ENCODE measurements at regions not wholly inside any gene's neighbourhood (a gene's known extent, or its start where the extent isn't known, plus 50 kb on each side); places are given as distances from the start of the nearest gene placed in this dataset.

DNA sequence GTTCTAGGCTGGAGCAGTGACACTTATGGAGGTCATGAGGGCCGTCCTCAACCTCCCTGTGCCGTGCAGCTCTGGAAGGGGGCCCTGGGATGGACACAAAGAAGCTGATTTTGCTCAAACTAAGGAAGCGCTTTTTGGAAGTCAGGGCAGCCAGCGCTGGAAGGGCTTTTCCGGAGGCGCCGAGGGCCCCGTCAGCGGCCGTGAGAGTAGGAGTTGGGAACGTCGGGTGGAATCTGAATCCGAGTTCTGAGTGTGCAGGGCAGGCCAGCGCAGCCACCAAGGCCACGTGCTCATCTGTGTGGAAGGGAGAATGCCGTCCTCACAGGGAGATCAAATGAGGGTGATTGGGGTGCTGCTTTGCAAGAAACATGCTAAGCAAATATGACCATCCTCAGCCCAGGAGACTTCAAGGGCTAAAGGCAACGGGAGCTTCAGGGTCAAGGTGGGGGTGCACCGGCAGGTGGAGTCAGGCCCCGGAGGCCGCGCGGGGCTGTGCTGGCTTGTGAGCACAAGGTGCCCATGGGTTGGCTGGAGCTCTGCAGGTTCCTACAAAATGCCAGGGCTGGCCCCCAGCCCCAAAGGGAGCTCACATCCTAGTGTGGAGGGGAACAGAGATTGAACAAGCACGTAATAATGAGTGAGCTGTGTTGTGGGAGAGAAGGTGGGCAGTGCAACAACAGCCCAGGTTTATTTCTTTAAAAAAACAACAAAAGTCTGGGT is 70.4 kb upstream of the HPCAL1 start:
- Histone ChIP-seq H3K36me3 (ENCODE audit: low read depth) (no peaks in the 10 kb centered on the region), H3K4me3 (no peak overlapping the region), H3K4me1 (ENCODE audit: low read depth) (peaks cover 8% of the 10 kb centered on the region), H3K9me3 (no peaks in the 10 kb centered on the region)
- DNase-seq (peak in 2 of 3 donors; percentile 6 to 34), ATAC-seq (no peak)
- intact Hi-C loops (cut with DNase I, micrococcal nuclease) = no loop called here
- TF ChIP-seq, protein P1, sequence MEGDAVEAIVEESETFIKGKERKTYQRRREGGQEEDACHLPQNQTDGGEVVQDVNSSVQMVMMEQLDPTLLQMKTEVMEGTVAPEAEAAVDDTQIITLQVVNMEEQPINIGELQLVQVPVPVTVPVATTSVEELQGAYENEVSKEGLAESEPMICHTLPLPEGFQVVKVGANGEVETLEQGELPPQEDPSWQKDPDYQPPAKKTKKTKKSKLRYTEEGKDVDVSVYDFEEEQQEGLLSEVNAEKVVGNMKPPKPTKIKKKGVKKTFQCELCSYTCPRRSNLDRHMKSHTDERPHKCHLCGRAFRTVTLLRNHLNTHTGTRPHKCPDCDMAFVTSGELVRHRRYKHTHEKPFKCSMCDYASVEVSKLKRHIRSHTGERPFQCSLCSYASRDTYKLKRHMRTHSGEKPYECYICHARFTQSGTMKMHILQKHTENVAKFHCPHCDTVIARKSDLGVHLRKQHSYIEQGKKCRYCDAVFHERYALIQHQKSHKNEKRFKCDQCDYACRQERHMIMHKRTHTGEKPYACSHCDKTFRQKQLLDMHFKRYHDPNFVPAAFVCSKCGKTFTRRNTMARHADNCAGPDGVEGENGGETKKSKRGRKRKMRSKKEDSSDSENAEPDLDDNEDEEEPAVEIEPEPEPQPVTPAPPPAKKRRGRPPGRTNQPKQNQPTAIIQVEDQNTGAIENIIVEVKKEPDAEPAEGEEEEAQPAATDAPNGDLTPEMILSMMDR (IDR thresholded peaks at IDR 0.05) = no peak

DNA sequence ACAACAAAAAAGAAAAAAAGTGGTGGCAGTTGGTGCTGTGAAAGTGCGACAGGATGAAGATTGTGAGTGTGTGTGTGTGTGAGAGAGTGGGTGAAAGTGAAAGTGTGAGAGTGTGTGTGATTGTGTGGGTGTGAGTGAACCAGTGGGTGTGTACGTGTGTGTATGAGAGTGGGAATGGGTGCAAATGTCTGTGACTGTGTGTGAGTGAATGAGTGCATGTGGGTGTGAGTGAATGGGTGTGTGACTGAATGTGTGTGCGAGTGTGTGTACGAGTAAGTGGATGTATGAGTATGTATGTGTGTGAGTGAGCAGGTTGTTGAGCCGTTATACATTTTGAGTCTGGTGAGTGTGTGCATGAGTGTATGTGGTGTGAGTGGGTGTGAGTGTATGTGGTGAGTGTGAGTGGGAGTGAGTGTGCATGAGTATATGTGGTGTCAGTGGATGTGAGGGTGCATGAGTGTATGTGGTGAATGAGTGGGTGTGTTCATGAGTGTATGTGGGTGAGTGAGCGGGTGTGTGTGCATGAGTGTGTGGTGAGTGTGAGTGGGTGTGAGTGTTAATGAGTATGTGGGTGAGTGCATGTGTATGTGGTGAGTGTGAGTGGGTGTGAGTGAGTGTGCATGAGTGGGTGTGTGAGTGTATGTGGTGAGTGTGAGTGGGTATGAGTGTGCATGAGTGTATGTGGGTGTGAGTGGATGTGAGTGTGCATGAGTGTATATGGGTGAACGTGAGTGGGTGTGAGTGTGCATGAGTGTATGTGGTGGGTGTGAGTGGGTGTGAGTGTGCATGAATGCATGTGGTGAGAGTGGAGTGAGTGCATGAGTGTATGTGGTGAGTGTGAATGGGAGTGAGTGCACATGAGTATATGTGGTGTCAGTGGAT is 69.3 kb upstream of the HPCAL1 start:
- no peak for ATAC-seq
- TF ChIP-seq, protein P1 (IDR thresholded peaks at IDR 0.05) = no peak
- Histone ChIP-seq H3K4me1 (ENCODE audit: low read depth) (peaks cover 5% of the 10 kb centered on the region), H3K9me3 (no peaks in the 10 kb centered on the region), H3K36me3 (ENCODE audit: low read depth) (no peaks in the 10 kb centered on the region), H3K4me3 (no peak overlapping the region)
- intact Hi-C loops (cut with DNase I, micrococcal nuclease) = no loop called here
- DNase-seq = peak in 1 of 3 donors; percentile 1

DNA sequence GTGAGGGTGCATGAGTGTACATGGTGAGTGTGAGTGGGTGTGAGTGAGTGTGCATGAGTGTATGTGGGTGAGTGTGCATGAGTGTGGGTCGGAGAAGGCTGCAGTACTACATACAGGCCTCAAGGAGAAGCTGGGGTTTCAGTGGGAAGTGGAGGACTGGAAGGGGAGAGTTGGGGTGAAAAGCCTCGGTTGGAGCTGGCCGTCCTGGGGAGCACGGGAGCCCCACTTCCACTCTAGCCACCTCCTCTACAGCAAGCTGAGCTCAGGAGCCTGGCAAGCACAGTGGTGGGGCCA is 68.7 kb upstream of the HPCAL1 start:
- H3K4me3 ChIP-seq = no peak overlapping the region
- TF ChIP-seq, protein P1 (IDR thresholded peaks at IDR 0.05) = no peak
- H3K9me3 ChIP-seq = no peaks in the 10 kb centered on the region
- intact Hi-C loops (cut with DNase I, micrococcal nuclease) = no loop called here
- H3K36me3 ChIP-seq (ENCODE audit: low read depth) = no peaks in the 10 kb centered on the region
- peak in 1 of 3 donors; percentile 1 for DNase-seq
- H3K4me1 ChIP-seq (ENCODE audit: low read depth) = peaks cover under 1% of the 10 kb centered on the region
- ATAC-seq = no peak

DNA sequence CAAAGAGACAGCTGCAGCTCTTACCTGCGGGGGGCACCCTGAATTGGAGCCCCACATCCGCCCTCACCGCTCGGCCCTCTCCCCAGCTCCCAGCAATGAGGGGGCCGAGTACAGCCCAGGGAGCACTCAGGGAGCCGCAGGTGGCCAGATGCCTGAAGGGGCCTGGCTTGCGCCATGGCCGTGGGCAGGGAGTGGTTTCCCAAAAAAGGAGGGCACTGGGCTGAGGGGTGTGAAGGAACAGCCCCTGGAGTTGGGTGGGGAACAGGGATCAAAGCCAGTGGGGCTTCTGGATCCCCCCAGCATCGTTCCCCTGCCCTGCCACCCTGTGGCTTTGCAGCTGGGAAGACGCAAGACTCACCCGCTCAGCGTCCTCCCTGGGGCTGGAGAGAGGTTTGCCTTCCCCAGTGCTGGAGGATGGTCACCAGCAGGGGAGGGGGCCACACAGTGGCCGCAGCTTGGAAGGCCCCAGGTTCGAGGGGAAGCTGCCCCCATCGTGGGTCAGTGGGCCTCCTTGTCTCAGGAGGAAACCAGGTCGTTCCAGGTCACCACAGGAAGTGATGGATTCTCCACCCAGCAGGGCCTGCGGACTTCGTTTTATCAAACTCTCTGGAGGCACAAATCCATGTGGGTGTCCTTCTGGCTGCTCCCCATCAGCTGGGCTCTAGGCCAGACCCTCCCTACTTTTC is 68.2 kb upstream of the HPCAL1 start:
- H3K36me3 ChIP-seq (ENCODE audit: low read depth) = no peaks in the 10 kb centered on the region
- no peak overlapping the region for H3K4me3 ChIP-seq
- intact Hi-C loops (cut with DNase I, micrococcal nuclease) = no loop called here
- TF ChIP-seq, protein P1 (IDR thresholded peaks at IDR 0.05) = no peak
- H3K9me3 ChIP-seq = no peaks in the 10 kb centered on the region
- H3K4me1 ChIP-seq (ENCODE audit: low read depth) = no peaks in the 10 kb centered on the region
- no peak for ATAC-seq
- DNase-seq = peak in 2 of 3 donors; percentile 18 to 38

DNA sequence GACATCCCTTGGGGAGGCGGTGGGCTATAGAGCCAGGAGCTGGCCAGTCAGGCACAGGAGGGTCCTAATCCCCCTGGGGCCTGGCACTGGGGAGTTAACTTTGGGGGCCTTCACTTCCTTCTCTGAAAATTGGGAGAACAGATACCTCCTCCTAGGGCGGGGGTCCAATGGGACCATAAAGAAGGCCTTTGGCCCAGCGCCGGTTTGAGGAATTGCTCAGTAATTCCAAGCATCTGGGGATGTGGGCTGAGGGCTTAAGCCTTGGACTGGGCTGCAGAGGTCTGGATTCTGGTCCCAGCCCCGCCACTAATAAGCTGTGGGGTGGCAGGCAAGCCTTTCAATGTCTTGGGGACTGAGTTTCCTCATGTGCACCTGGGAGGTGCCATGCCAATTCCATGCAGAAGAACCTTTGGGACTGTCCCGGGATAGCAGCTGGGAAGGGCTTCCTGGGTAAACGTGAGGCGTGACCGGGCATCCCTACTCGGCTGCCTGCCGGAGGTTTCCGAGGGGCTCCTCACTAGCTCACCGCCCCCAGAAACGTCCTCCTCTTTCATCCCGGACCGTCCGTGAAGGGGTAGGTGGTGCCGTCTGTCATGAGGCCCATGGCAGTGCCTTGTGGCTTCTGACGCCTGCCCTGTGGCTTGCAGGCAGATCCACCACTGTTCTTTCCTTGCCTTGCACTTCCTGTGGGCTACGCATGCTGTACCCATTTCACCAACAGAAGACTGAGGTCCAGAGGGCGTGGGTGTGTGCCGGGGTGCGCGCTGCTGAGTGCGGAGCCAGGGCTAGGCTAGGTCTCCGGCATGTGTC is 67.4 kb upstream of the HPCAL1 start:
- ATAC-seq (peak; percentile 38), DNase-seq (peak in 2 of 3 donors; percentile 17 to 36)
- H3K4me3 ChIP-seq = no peak overlapping the region
- TF ChIP-seq, protein P1 (IDR thresholded peaks at IDR 0.05) = no peak
- no peaks in the 10 kb centered on the region for H3K36me3 ChIP-seq (ENCODE audit: low read depth)
- H3K4me1 ChIP-seq (ENCODE audit: low read depth) = no peaks in the 10 kb centered on the region
- H3K9me3 ChIP-seq = no peaks in the 10 kb centered on the region
- intact Hi-C loops (cut with DNase I, micrococcal nuclease) = no loop called here
